ENCODE measurements at regions not wholly inside any gene's neighbourhood (a gene's known extent, or its start where the extent isn't known, plus 50 kb on each side); places are given as distances from the start of the nearest gene placed in this dataset.
"Not testable (repeated sequence)": the region's sequence is repeated elsewhere in the genome, so short reads cannot be mapped to it uniquely, and the experiment has no call there.

DNA sequence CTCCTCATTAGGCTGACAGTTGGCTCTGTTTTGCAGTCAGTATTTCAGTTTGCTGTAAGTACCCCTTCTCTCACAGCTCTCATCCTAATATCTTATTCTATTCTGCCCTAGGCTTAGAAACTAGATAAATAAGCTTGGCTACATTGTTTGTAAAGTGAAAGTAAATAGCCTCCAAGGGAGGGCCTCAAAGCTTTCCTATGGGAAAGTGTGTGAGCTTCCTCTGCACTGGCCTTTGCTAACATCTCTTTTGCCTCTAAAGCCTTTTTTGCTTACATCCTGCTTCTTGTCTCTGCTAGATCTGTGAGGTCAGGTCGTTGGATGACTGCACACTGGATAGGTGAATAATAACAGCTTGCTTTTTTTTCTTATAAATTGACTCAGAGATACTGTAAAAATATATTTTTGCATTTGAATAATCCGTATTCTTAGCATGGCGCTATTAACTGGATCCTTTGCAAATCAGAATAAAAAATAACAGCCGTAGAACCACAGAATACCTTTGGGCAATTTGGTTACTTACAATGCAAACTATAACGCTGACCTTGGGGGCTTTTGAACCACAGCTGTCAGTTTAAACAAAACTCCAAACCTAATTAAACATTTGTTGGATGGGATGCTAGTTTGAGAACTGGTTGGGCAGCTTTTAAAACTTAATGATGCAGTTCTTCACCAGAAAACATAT is 55.1 kb downstream of the TTC6 start:
- TF ChIP-seq ZNF274 (IDR thresholded peaks at IDR 0.05; ENCODE audit: low read depth, low read length): no peak
- no peak overlapping the region for H3K4me3 ChIP-seq (ENCODE audit: low read length)

DNA sequence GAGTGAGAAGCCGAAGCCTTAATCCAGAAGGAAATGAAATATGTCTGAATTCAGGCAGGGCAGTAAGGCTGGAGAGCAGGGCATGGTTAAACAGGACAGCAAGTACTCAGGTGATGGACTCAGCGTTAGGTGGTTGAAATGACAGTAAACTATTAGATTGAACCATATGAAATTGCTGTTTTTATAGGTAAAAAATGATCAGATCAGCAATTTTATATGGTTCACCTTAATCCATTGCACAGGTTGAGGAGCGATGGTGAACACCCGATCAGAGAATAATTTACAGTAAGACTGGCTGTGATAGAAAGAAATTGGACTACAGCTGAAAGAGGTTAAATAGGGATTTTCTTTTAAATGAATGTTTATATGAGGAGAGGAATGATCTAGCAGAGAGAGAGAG is 56.6 kb downstream of the TTC6 start:
- TF ChIP-seq ZNF274 (IDR thresholded peaks at IDR 0.05; ENCODE audit: low read depth, low read length): no peak
- H3K4me3 ChIP-seq (ENCODE audit: low read length): no peak overlapping the region

DNA sequence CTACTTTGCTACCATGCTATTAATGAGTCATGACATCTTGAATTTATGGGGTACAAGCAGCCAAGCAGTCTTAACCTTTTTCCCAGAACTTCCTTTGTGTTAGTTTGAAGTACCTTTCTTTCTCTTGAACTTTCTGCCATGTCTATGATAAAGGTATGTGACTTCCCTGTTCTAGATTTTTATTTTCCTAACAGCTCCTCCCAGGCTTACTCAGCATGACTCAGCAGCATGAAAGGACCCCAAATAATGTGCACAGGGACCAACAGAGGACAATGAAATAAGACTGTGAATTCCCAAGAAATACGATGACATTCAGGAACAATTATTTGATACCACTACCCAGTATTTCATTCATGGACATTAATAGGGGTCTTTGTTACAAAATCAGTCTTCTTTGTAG is 60.0 kb downstream of the TTC6 start:
- H3K4me3 ChIP-seq (ENCODE audit: low read length): no peak overlapping the region
- TF ChIP-seq ZNF274 (IDR thresholded peaks at IDR 0.05; ENCODE audit: low read depth, low read length): no peak

DNA sequence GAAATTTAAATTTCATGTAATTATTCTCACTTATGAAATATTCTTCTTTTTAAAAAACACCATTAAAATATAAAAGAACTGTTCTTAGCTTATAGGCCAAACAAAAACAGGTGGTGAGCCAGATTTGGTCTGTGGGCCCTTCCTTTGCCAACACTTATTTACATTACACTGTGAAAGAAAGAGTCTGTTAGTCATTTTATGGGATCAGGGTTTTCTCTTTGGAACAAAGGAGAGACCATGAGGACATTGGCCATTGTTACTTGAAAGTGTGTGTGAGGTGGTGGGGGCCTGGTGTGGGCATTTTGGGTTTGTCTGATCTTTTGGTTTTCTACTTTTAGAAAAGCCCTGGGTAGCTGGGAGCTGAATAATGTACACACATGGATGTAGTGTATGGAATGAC is 62.7 kb downstream of the TTC6 start:
- TF ChIP-seq ZNF274 (IDR thresholded peaks at IDR 0.05; ENCODE audit: low read depth, low read length): no peak
- H3K4me3 ChIP-seq (ENCODE audit: low read length): no peak overlapping the region

DNA sequence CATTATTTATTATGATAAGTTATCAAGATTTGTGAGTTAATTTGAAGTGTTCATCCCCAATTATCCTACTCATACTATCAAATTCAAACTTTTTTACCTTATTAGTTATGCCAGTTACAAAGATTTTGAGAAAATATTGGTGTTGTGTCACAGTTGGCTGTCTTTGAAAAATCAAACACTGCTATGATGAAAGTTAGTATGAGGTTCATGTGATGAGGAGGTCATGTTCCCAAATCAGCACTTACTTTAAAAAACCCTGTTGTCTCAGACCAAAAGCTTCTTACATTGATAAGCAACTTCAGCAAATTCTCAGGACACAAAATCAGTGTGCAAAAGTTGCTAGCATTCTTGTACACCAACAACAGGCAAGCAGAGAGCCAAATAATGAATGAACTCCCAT is 68.1 kb downstream of the TTC6 start:
- TF ChIP-seq ZNF274 (IDR thresholded peaks at IDR 0.05; ENCODE audit: low read depth, low read length): no peak
- H3K4me3 ChIP-seq (ENCODE audit: low read length): no peak overlapping the region

DNA sequence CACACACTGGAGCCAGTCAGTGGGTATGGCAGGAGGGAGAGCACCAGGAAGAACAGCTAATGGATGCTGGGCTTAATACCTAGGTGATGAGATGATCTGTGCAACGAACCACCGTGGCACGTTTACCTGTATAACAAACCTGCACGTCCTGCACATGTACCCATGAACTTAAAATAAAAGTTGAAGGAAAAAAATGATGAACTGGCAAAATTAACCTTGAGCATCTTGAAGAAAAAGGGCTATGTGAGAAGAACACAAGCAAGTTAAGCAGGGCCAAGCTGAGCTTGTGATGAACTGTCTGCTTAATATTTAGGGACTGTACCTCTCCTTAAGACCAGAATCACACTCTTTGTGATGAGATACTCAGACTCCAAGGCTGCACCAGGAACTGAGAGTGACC is 70.0 kb downstream of the TTC6 start:
- no peak for TF ChIP-seq ZNF274 (IDR thresholded peaks at IDR 0.05; ENCODE audit: low read depth, low read length)
- H3K4me3 ChIP-seq (ENCODE audit: low read length): no peak overlapping the region

DNA sequence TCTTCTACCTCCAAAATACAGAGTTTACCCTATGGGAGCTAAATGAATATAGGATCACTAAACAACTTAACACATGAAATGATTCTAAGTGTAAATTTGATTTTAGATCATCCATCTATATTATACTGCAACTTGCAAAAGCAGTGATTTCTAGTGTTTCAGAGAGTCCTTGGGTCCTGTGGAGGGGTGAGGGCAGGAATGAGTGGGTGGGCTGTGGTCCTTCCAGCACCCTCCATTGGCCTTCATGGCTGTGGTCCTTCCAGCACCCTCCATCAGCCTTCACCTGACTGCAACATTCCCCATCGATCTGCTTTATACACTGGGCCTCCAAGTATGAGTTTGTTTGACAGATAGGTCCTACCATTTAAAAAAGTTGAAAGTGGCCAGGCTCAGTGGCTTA is 70.5 kb downstream of the TTC6 start:
- no peak for TF ChIP-seq ZNF274 (IDR thresholded peaks at IDR 0.05; ENCODE audit: low read depth, low read length)

DNA sequence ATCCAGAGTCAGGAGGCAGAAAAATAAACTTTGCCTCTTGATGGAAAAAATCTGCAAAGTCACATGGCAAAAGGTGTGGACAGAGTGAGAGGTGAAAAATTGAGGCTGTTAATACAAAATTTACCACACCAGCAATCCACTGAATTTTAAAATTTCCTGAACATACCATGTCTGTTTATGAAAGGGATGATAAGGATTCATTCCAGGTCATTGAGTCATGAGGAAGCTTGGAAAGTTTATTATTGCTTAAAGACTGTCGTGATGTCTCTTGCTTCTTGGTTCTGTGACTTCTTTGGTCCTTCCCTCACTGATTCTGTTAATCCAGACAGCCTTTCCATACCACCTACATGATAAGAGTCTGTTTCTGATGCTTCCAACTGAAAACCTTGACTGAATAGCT is 73.2 kb downstream of the TTC6 start:
- no peak for TF ChIP-seq ZNF274 (IDR thresholded peaks at IDR 0.05; ENCODE audit: low read depth, low read length)
- no peak overlapping the region for H3K4me3 ChIP-seq (ENCODE audit: low read length)

More for the DNA sequence above, 70.5 kb downstream of the TTC6 start:
- no peak overlapping the region for H3K4me3 ChIP-seq (ENCODE audit: low read length)

DNA sequence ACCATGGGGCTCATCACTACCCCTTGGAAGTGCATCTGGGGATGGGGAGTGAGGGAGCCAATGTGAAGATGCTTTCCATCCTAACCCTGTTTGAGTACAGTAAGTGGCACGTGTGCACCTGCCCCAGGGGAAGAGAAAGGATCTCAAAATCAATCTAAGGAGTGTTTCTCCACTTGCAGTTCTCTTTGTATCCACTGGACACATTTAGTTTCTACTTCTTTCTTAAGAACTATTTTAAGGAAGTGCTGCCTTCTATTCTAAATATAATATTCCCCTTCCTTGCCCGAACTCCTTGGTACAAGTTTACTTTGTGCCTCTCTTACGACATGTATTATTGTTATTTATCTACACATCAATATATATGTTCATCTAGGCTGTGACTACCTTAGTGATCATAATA is 73.8 kb downstream of the TTC6 start:
- no peak overlapping the region for H3K4me3 ChIP-seq (ENCODE audit: low read length)
- TF ChIP-seq ZNF274 (IDR thresholded peaks at IDR 0.05; ENCODE audit: low read depth, low read length): no peak

DNA sequence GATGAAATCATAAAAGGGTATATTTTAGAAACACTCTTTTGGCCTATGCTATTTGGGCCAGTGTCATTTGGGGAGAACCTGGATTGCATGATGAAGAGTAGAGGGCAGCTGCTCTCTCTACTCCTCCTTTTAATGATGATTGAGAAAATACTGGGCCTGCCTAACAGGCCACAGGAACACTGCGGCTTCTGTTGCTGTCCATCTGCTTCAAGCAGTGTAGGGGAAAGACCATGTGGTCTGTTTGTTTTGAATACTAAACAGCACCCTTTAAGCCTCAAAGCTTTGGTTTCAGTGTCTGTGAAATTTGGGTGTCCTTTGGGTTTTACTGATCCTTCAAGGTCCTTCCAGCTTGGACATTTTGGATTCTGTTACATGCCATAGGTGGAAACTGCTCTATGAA is 78.0 kb downstream of the TTC6 start:
- no peak overlapping the region for H3K4me3 ChIP-seq (ENCODE audit: low read length)
- no peak for TF ChIP-seq ZNF274 (IDR thresholded peaks at IDR 0.05; ENCODE audit: low read depth, low read length)

DNA sequence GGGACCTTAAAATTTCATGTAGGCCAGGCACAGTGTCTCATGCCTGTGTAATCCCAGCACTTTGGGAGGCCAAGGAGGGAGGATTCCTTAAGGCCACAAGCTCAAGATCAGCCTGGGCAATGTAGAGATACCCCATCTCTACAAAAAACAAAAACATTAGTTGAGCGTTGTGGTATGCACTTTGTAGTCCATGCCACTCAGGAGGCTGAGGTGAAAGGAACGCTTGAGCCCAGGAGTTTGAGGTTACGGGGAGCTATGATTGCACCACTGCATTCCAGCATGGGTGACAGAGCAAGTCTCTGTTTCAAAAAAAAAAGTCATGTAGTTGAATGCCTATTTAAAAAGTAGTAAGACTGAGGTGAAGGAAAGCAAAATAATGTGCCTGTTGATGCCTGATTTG is 83.5 kb downstream of the TTC6 start:
- H3K4me3 ChIP-seq (ENCODE audit: low read length): no peak overlapping the region
- TF ChIP-seq ZNF274 (IDR thresholded peaks at IDR 0.05; ENCODE audit: low read depth, low read length): no peak

DNA sequence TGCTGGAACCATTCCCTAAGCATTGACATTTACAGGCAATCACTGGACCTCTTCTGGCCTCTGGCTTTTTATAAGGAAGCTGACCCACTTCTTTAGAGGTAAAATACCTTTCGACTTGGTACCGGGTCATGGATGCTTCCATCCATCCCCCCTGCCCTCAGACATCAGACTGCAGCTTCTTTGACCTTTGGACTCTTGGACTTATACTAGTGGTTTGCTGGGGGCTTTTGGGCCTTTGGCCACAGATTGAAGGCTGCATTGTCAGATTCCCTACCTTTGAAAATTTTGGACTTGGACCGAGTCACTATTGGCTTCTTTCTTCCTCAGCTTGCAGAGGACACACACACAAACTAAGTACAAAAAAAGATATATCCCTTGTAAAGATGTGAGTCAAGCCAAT is 86.1 kb downstream of the TTC6 start:
- H3K4me3 ChIP-seq (ENCODE audit: low read length): no peak overlapping the region
- TF ChIP-seq ZNF274 (IDR thresholded peaks at IDR 0.05; ENCODE audit: low read depth, low read length): no peak

DNA sequence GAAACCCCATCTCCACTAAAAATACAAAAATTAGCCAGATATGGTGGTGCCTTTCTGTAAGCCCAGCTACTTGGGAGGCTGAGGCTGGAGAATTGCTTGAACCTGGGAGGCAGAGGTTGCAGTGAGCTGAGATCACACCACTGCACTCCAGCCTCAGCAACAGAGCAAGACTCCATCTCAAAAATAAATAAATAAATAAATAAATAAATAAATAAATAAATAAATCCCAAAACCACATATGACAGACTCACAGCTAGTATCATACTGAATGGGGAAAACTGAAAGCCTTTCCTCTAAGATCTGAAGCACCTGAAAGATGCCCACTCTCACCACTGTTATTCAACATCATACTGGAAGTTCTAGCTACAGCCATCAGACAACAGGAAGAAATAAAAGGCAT is 97.3 kb downstream of the TTC6 start:
- not testable (repeated sequence) for H3K4me3 ChIP-seq (ENCODE audit: low read length)

DNA sequence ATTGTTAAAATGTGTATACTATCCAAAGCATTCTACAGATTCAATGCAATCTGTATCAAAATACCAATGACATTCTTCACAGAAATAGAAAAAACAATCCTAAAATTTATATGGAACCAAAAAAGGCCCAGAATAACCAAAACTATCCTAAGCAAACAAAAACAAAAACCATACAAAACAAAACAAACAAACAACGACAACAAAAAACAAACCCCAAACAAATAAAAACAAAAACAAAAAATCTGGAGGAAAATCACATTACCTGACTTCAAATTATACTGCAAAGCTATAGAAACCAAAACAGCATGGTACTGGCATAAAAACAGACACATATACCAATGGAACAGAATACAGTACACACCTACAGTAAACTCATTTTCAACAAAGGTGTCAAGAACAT is 98.0 kb downstream of the TTC6 start:
- H3K4me3 ChIP-seq (ENCODE audit: low read length): not testable (repeated sequence)

DNA sequence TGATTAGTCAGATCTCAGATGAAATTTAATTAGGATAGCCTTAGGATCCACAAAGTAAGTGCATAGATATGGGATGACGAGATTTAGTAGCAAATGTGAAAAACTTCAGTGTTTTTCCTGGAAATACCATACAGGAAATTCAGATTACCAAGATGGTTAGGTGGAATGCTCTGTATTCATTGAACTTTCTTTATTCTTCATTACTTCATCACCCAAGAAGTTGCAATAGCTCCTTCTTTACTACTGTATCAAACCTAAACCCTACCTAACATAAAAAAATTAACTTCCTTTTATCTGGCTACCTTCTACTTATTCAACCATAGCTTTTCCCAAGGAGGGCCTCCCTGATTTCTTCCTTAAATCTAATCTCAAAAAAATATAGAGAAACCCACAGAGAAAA is 100.4 kb downstream of the TTC6 start:
- TF ChIP-seq ZNF274 (IDR thresholded peaks at IDR 0.05; ENCODE audit: low read depth, low read length): no peak
- no peak overlapping the region for H3K4me3 ChIP-seq (ENCODE audit: low read length)

DNA sequence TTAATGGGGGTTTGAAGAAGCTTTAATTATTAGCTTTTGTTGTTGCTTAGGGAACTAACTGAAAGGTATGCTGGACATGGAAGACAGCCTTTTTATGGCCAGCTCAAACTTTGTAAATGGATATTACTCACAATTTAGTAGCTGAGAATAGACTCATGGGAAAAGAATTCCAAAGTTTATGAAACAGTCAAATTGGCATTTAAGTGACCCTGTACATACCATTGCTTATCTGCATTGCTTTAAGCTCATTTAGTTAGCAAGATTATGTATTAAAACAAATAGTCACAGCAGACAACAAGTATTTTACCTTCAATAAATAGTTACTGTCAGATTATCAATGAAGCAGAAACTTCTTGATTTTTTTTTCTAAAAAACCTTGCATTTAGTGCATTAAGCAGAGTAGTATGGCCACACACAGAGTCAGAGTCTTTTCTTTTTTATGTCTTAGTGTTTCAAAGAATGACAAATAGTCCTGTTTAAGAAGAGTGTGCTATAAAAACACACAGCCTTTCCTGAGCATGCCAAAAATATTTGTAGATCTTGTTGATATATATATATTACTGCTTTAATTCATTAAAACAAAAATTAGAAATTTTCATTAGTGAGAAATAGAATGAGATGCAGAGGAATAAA is 102.2 kb downstream of the TTC6 start:
- TF ChIP-seq ZNF274 (IDR thresholded peaks at IDR 0.05; ENCODE audit: low read depth, low read length): no peak
- H3K4me3 ChIP-seq (ENCODE audit: low read length): no peak overlapping the region

Data from GM08714 (cell line).